ENCODE measurements at regions not wholly inside any gene's neighbourhood (a gene's known extent, or its start where the extent isn't known, plus 50 kb on each side); places are given as distances from the start of the nearest gene placed in this dataset.

DNA sequence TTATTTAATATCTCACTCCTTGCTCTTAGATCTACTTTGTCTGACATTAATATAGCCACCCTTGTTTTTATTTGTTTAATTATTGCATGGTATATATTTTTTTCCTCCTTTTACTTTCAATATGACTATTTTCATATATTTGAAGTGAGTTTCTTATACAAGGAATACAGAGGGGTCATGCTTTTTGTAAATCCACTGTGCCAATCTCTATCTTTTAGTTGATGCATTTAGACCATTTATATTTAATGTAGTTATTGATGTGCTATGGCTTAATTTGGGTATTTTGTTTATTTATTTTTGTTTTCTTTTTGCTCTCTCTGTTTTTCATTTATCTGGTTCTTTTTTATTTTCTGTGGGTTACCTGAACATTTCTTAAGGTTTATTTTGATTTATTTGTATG lies 750.6 kb downstream of the TMEM182 start:
- TF ChIP-seq, protein P1, sequence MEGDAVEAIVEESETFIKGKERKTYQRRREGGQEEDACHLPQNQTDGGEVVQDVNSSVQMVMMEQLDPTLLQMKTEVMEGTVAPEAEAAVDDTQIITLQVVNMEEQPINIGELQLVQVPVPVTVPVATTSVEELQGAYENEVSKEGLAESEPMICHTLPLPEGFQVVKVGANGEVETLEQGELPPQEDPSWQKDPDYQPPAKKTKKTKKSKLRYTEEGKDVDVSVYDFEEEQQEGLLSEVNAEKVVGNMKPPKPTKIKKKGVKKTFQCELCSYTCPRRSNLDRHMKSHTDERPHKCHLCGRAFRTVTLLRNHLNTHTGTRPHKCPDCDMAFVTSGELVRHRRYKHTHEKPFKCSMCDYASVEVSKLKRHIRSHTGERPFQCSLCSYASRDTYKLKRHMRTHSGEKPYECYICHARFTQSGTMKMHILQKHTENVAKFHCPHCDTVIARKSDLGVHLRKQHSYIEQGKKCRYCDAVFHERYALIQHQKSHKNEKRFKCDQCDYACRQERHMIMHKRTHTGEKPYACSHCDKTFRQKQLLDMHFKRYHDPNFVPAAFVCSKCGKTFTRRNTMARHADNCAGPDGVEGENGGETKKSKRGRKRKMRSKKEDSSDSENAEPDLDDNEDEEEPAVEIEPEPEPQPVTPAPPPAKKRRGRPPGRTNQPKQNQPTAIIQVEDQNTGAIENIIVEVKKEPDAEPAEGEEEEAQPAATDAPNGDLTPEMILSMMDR (IDR thresholded peaks at IDR 0.05; ENCODE audit: extremely low read depth in 1 of 2, insufficient read depth in 1 of 2, low read depth in 1 of 2, low read length in 2 of 2) = no peak
- TF ChIP-seq POLR2A (IDR thresholded peaks at IDR 0.05; ENCODE audit: low read depth, low read length) = no peak
- TF ChIP-seq EZH2 (IDR thresholded peaks at IDR 0.05; ENCODE audit: borderline replicate concordance, low read depth, low read length, severe bottlenecking) = no peak
- TF ChIP-seq POLR2AphosphoS5 (IDR thresholded peaks at IDR 0.05; ENCODE audit: insufficient read depth, low read depth, low read length) = no peak
- TF ChIP-seq MYC (IDR thresholded peaks at IDR 0.05; ENCODE audit: low read depth, low read length) = no peak
- TF ChIP-seq JUN (IDR thresholded peaks at IDR 0.05; ENCODE audit: borderline replicate concordance, insufficient read depth, insufficient read length, low read depth) = no peak
- TF ChIP-seq, protein P2, sequence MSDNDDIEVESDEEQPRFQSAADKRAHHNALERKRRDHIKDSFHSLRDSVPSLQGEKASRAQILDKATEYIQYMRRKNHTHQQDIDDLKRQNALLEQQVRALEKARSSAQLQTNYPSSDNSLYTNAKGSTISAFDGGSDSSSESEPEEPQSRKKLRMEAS (IDR thresholded peaks at IDR 0.05; ENCODE audit: insufficient read depth, insufficient read length) = no peak

All from endothelial cell of umbilical vein (primary cell).